ENCODE measurements at regions not wholly inside any gene's neighbourhood (a gene's known extent, or its start where the extent isn't known, plus 50 kb on each side); places are given as distances from the start of the nearest gene placed in this dataset.

DNA sequence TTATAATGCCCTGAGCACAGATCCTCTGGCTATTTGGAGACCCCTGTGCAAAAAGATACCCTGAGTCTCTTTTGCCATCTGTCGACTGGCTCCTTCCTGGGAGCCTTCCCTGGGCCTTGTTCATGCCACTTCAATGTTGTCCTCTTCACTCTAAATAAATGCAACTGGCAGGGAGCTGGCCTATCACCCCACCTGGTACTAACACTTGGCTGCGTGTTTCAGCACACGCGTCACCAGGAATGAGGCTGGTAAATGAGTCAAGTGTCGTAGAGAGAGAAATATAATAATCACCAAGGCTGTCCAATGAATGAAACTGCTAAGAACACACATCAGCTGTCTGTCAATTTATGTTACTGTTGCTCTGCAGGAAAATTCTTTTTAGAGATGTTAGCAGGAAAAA lies 374.6 kb upstream of the JARID2 start:
- ATAC-seq: peak; percentile 92
- intact Hi-C loops (cut with DNase I): no loop called here
- DNase-seq (ENCODE audit: missing footprints): no peak

DNA sequence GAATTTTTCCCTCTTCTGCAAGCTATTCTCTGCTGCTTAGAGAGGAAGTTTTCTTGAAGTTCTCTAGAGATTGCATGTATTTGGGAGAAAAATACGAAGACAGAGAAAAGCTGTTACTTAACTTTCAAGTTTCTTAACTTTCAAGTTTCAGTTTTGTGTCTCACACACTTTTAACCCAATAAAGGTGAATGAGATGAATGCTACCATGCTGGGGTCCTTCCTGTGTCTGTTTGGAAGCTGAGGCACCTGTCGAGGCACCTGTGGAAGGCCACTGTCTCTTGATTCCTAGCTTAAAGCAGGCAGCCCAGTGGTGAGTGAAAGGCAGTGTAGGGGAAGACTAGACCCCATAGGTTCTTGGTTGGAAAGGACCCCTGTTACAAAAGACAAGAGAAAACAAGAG lies 372.8 kb upstream of the JARID2 start:
- ATAC-seq (no peak), DNase-seq (ENCODE audit: missing footprints) (no peak)
- intact Hi-C loops (cut with DNase I): no loop called here

DNA sequence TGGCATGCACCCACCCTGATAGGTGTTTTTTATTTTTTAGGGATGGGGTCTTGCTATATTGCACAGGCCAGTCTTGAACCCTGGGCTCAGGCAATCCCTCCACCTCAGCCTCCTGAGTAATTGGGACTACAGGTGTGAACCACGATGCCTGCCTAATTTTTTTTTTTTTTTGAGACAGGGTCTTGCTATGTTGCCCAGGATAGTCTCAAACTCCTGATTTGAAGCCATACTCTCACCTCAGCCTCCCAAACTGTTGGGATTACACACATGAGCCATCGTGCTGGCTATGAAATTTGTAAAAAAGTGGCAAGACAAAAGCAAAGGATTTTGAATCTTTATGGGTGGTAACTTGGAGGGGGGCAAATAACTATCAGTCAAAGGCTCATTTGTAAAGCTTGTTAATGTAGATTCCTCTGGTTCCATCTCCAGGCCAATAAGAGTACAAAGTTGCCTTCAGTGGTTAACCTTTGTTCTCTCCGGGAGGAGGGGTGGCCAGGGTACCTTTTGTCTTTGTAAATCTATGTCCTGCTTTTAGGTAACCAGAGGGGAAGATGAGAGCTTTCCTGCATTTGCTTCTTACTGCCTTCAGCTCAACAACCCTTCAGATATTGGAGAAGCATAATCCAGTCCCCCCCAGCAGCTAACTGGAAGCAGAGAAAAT lies 372.0 kb upstream of the JARID2 start:
- ATAC-seq (no peak), DNase-seq (ENCODE audit: missing footprints) (no peak)
- intact Hi-C loops (cut with DNase I): no loop called here

DNA sequence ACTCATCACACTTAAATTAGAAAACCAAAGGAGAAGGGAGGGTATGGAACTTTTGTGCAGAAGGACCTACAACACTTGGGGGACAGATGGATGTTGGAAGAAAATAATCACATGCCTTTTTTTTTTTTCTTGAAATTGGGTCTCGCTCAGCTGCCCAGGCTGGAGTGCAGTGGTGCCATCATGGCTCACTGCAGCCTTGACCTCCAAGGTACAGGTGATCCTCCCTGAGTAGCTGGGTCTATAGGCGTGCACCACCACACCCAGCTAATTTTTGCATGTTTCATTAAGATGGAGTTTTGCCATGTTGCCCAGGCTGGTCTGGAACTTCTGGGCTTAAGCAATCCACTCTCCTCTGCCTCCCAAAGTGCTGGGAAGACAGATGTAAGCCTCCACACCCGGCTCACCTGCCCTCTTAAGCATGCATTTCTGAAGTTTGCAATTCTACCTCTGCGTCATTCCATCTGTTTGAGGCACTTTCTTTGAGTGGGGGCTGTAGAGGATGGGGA lies 370.8 kb upstream of the JARID2 start:
- ATAC-seq: no peak
- intact Hi-C loops (cut with DNase I): loop anchor here (5.0 kb wide), 1 partner anchor 512 kb away; no protein-coding TSS in a partner anchor
- no peak for DNase-seq (ENCODE audit: missing footprints)

DNA sequence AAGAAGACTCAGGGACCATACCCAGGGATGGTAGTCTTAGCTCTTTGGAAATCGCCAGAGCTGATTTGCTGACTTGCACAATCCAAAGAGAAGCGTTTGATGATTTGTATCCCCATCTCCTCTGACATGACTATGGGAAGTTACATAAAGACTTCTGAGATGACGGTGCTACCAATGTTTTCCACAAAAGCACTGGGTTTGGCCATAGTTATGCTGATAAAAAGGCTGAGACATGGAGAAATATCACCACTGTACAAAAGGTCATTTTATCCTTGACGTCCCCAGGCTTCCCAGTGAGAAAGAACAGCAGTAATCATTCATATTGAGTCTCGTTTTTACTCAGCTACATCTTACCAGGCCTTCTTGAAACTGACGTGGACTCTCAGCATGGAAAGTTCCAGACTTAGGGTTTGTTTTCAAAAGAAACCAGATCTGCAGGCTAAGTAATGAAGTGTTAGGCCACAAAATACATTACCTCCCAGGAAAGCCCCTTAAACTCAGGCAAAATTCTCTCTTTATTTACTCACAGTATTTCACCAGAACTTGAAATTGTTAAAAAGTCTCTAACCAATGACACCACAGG lies 370.3 kb upstream of the JARID2 start:
- intact Hi-C loops (cut with DNase I): loop anchor here (5.0 kb wide), 1 partner anchor 512 kb away; no protein-coding TSS in a partner anchor
- ATAC-seq (no peak), DNase-seq (ENCODE audit: missing footprints) (no peak)

DNA sequence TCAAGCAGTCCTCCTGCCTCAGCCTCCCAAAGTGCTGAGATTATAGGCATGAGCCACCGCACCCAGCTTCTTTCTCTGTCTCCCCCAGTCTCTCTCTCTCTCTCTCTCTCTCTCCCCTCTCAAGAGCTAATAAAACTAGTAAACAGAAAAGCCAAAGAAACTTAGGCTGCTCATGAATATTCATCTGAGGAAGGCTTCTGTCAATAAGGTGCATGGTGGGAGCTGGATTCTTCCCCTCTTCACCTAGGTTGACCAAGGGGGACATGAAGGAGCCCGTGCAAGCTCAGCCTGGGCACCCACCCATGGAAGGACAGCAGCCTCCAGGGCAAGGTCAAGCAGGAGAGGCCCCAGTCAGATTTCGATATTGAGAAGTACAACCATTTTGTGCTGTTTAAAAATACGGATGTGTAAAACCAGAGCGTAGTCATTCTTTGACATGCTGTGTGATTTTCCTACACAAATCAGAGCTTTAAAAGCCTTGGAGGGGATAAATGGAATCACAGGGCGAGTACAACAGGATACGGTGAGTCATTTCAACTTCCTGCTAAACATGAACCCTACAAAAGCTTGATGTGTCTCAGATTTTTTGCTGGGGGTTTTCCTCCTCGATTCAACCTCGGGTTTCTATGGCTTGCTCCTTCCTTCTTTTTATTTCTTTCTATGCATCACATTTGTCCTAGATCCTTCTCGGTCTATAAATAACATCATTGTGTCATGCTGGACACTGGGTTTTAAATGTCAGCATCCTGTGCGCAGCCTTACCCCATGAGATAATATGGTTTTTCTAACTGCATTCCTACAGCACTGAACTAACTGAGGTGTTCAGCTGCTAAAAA lies 368.9 kb upstream of the JARID2 start:
- ATAC-seq: peak; percentile 74
- intact Hi-C loops (cut with DNase I): loop anchor here (5.0 kb wide), 1 partner anchor 510 kb away; no protein-coding TSS in a partner anchor
- no peak for DNase-seq (ENCODE audit: missing footprints)

DNA sequence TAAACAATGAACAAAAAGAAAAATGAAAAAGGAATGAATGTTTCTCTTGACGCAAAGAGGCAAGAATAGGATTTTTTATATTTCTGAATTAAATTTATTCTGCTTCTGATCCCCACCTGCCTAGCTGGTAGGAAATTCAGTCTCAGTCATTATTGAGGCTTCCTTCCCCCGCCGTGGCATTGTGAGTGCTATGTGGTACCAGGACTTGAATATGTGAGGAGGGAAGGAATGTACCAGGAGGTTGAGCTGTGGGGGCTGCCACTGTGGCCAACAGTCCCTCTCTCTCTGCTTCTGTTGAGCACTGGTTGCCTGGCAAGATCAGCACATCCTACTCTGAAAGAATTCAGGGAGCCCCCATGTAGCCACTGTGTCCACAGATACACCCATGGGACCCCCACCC lies 368.1 kb upstream of the JARID2 start:
- ATAC-seq (no peak), DNase-seq (ENCODE audit: missing footprints) (no peak)
- intact Hi-C loops (cut with DNase I): loop anchor here (5.0 kb wide), 1 partner anchor 510 kb away; no protein-coding TSS in a partner anchor

DNA sequence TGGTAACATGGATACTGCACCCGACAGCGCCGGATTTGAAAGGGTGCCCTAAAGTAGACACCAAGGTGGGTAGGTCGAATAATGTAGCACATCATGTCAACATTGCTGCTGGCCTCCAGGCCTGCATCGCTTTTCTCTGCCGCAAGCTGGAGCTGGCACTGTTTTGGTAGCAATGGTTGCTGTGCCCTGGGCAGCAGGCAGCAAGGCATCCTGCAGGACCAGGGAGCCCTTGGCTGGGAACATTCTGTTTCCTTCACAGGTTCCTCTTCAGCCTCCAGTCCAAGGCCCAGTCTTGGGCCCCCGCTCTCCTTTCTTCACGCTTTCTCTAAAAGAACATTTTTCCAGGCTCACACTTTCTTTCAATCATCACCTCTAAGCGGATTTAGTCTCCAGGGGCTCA lies 365.8 kb upstream of the JARID2 start:
- no peak for DNase-seq (ENCODE audit: missing footprints)
- intact Hi-C loops (cut with DNase I): loop anchor here (5.0 kb wide), 1 partner anchor 622 kb away; no protein-coding TSS in a partner anchor
- ATAC-seq: peak; percentile 24

DNA sequence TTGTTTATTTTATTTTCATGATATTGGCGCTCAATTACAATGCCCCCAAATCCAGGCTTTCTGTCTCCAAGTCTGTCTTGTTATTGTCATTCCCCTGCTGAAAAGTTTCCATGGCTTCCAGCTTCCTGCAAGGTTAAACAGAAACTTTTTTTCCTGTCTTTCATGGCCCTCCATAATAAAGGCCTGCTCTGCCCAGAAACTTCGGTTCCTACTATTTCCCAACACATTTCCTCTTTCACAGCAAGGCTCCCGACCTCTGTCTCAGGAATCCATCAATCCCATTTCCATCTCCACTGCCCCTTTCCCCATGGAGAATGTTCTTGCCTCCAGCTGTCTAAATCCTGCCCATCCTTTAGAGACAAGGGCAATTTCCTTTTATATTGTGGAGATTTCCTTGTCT lies 365.2 kb upstream of the JARID2 start:
- ATAC-seq (no peak), DNase-seq (ENCODE audit: missing footprints) (no peak)
- intact Hi-C loops (cut with DNase I): loop anchor here (5.0 kb wide), 1 partner anchor 622 kb away; no protein-coding TSS in a partner anchor

DNA sequence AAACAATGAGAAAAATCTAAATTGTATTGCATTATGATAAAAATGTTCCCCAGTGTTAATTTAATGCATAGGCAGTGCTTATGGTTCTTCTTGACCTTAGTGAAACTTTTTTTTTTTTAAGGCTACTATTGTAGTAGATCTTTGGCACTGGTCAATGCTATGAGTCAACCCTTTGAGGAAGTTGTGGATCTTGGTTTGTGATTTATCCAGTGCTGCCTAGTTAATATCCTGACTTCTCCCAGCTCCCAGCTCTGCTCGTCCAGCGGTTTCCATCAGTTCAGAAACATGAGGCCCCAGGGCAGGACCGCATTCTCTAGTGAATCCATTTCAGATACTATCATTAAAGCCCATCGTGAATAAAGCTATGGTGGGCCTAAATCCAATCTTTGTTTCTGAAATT lies 364.5 kb upstream of the JARID2 start:
- DNase-seq (ENCODE audit: missing footprints) (no peak), ATAC-seq (peak; percentile 33)
- intact Hi-C loops (cut with DNase I): loop anchor here (5.0 kb wide), 1 partner anchor 621 kb away; no protein-coding TSS in a partner anchor

DNA sequence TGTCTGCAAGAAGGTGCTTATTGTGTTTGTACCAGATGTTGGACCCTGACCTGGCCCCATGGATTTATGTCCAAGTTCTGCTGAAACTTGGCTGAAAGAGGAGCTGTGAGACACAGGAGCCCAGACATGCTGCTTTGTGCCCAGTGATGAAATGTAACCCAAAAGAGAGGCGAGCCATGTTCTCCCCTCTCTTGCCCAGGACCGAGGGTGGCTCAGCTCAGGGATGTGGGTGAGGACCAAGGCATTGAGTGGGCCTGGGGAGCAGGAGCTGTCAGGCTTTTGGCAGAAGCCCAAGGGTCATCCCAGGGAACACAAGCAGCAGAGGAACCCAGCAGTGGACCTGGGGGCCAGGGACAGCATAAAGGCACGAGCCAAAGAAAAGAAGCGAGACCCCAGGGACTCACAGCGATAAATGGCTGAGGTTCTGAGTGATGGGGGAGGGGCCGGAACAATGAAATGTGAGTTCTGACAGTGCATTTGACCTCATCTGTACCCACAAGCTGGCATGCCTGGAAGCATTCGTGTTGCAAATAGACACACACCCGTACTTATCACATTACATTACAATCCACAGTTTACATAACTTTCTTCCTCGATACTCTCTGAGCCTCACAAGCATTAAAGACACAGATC lies 363.4 kb upstream of the JARID2 start:
- intact Hi-C loops (cut with DNase I): loop anchor here (5.0 kb wide), 1 partner anchor 620 kb away; no protein-coding TSS in a partner anchor
- DNase-seq (ENCODE audit: missing footprints) (no peak), ATAC-seq (peak; percentile 50)

DNA sequence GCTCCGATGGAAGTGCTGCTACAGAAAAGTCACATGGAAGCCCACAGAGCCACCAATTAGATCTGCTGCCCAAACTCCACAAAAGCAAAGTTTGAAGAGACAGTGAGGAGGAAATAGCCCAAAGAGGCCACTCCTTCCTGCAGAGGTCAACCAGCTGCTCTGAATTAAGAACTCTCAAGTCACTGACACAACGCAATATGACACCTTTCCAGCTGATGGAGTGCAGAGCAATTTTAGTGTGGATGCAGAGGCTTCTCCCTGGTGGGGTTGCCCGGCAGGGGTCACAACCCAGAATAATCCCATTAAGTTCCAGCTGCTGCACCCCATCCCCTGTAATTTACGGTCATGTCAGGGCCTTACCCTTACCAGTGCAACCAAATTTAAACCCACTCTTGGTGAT lies 361.9 kb upstream of the JARID2 start:
- no peak for ATAC-seq
- DNase-seq (ENCODE audit: missing footprints): no peak

DNA sequence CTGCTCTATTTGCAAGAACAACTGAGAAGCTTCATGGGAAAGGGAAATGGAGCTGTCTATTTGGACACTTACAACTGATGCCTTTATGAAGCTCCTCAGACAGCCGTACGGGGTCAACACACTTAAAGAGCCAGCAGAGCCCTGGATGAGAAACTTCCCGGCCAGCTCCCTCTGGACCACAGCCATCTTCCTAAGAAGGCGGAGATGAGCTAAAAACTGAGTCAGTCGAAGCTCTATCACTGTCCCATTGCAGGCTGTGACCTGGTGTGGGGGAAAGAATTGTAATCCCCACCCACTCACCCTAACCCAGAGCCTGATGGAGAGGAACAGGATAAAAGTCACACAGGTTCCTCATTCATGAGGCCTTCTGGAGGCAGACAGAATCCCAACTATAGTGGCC lies 360.4 kb upstream of the JARID2 start:
- no peak for ATAC-seq
- intact Hi-C loops (cut with DNase I): loop anchor here (5.0 kb wide), 2 partner anchors 152 to 362 kb away; partner anchors contain the start of gene JARID2
- DNase-seq (ENCODE audit: missing footprints): no peak

More for the DNA sequence above, 361.9 kb upstream of the JARID2 start:
- intact Hi-C loops (cut with DNase I): loop anchor here (5.0 kb wide), 1 partner anchor 618 kb away; no protein-coding TSS in a partner anchor

DNA sequence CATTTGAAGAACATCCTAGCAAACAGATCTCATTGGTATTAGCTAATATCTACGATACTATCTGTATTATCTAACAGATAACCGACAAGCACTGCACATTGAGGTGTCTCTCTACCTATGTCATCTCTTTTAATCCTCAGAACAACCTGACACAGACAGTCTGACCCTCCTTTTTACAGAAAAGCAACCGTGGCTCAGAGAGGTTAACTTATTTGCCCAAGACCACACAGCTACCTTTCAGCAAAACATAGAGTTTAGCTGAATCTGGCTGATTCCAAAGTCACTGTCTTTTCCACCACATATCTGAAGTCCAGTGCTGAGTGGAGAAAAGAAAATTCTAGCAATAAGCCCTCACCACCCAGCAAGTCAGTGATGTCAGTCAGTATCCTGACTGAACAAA lies 358.7 kb upstream of the JARID2 start:
- ATAC-seq: no peak
- intact Hi-C loops (cut with DNase I): loop anchor here (5.0 kb wide), 2 partner anchors 150 to 360 kb away; partner anchors contain the start of gene JARID2
- DNase-seq (ENCODE audit: missing footprints): no peak

DNA sequence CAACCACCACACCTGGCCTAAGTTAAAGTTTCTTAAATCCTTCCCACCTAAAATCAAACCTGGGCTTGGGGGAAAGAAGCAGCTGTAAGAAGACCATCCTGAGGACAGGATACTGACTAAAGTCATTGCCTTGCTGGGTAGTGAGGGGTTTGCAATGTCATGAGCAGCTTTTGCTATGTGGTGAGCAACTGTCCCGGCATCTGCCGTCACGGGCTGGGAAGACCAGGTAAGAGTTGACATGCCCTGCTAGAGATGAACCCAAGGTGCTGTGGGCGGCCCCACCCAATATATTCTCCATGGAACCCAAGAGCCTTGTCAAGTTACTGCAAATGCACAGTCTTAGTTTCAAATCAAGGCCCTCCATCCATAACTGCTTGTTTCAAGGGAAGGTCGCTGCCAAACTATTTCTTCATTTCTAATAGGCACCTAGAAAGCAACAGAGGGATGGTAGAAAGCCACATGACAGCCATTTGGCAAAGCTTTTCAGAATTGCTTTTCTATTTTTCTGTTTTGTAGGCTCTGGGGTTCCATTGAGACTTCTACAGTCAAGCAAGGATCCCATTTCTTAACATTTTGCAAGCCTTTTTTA lies 357.8 kb upstream of the JARID2 start:
- DNase-seq (ENCODE audit: missing footprints) (no peak), ATAC-seq (peak; percentile 15)
- intact Hi-C loops (cut with DNase I): loop anchor here (5.0 kb wide), 2 partner anchors 149 to 359 kb away; partner anchors contain the start of gene JARID2

DNA sequence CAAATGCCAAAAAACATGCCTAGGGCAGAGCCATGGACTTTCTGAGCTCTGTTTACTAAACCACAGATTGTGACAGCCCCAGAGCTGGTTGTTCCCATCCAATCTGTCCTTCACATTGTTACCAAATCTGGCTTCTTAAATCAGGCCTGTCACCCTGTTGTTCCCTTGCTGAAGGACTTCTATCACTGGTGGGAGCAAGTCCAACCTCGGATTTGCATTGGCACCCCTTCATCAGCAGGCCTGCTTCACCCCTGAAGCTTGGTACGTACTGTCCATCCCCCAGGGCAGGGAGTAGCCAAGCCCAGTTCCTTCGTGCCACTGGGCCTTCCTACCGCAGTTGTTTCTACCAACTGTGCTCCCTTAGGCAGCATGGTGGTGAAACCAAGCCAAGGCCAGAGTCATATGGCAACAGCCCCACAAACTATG lies 357.3 kb upstream of the JARID2 start:
- ATAC-seq: peak; percentile 92
- intact Hi-C loops (cut with DNase I): loop anchor here (5.0 kb wide), 2 partner anchors 149 to 359 kb away; partner anchors contain the start of gene JARID2
- peak; percentile 67 for DNase-seq (ENCODE audit: missing footprints)

DNA sequence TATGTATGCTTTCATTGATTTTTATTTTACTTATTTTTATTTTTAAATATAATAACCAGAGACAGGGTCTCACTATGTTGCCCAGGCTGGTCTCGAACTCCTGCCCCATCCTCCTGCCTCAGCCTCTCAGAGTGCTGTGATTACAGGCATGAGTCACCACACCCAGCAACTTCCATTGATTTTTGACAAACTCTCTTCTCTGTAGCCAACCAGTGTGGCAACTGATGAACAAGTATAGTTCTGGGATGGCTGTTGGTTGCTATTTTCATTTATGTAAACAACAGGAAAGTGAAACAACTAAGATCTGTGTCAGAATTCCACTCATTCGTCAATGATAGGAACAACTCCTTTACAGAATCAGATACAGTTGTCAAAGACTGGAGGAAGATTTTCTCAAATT lies 356.7 kb upstream of the JARID2 start:
- DNase-seq (ENCODE audit: missing footprints) (no peak), ATAC-seq (no peak)
- intact Hi-C loops (cut with DNase I): loop anchor here (5.0 kb wide), 2 partner anchors 148 to 358 kb away; partner anchors contain the start of gene JARID2
